WTC11 (cell line): ENCODE measurements at regions not wholly inside any gene's neighbourhood (a gene's known extent, or its start where the extent isn't known, plus 50 kb on each side); places are given as distances from the start of the nearest gene placed in this dataset.

Experiments used
- CBFB ChIP-seq: sonication (generic); formaldehyde crosslinking; IDR thresholded peaks from 2 replicates; pipeline ENCODE4 v1.8.1; 2022; ENCODE audit warnings: mild to moderate bottlenecking, low read depth, missing genetic modification reagents
- MAX ChIP-seq: sonication (generic); formaldehyde crosslinking; IDR thresholded peaks from 2 replicates; pipeline ENCODE4 v1.8.0; 2022; ENCODE audit warnings: mild to moderate bottlenecking, missing genetic modification reagents
- NFYB ChIP-seq: sonication (generic); formaldehyde crosslinking; conservative IDR thresholded peaks from 2 replicates; pipeline ENCODE4 v1.8.0; 2022; ENCODE audit warnings: low read depth, missing genetic modification reagents
- TF ChIP-seq, protein P1 (sequence below): fragments of 200-600 bp; IDR thresholded peaks from 2 replicates; pipeline ENCODE4 v1.8.0; 2022; ENCODE audit warnings: antibody characterized with exemption
- TF ChIP-seq, protein P2 (sequence below): sonication (generic); formaldehyde crosslinking; IDR thresholded peaks from 2 replicates; pipeline ENCODE4 v1.8.1; 2022; ENCODE audit warnings: low read depth, mild to moderate bottlenecking, moderate library complexity, missing genetic modification reagents, borderline replicate concordance

- no peak for TF ChIP-seq NFYB (CRISPR knock-in tag)
- TF ChIP-seq, protein P1, sequence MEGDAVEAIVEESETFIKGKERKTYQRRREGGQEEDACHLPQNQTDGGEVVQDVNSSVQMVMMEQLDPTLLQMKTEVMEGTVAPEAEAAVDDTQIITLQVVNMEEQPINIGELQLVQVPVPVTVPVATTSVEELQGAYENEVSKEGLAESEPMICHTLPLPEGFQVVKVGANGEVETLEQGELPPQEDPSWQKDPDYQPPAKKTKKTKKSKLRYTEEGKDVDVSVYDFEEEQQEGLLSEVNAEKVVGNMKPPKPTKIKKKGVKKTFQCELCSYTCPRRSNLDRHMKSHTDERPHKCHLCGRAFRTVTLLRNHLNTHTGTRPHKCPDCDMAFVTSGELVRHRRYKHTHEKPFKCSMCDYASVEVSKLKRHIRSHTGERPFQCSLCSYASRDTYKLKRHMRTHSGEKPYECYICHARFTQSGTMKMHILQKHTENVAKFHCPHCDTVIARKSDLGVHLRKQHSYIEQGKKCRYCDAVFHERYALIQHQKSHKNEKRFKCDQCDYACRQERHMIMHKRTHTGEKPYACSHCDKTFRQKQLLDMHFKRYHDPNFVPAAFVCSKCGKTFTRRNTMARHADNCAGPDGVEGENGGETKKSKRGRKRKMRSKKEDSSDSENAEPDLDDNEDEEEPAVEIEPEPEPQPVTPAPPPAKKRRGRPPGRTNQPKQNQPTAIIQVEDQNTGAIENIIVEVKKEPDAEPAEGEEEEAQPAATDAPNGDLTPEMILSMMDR, result no peak
- no peak for TF ChIP-seq MAX (CRISPR knock-in tag)
- TF ChIP-seq, protein P2, sequence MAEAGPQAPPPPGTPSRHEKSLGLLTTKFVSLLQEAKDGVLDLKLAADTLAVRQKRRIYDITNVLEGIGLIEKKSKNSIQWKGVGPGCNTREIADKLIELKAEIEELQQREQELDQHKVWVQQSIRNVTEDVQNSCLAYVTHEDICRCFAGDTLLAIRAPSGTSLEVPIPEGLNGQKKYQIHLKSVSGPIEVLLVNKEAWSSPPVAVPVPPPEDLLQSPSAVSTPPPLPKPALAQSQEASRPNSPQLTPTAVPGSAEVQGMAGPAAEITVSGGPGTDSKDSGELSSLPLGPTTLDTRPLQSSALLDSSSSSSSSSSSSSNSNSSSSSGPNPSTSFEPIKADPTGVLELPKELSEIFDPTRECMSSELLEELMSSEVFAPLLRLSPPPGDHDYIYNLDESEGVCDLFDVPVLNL (CRISPR knock-in tag), result no peak
- TF ChIP-seq CBFB, result no peak
These were observed 220.5 kb upstream of the PMEPA1 start for GRCh38 chr20:57930351-57930750.
